GM12874 (cell line): ENCODE measurements at regions not wholly inside any gene's neighbourhood (a gene's known extent, or its start where the extent isn't known, plus 50 kb on each side); places are given as distances from the start of the nearest gene placed in this dataset.

Experiments used
- TF ChIP-seq, protein P1 (sequence below): IDR thresholded peaks from 2 replicates; pipeline ENCODE4 v1.5.1; 2011; ENCODE audit warnings: low read depth, mild to moderate bottlenecking, control low read depth, low read length, moderate library complexity; ENCODE audit not compliant: insufficient read depth

DNA sequence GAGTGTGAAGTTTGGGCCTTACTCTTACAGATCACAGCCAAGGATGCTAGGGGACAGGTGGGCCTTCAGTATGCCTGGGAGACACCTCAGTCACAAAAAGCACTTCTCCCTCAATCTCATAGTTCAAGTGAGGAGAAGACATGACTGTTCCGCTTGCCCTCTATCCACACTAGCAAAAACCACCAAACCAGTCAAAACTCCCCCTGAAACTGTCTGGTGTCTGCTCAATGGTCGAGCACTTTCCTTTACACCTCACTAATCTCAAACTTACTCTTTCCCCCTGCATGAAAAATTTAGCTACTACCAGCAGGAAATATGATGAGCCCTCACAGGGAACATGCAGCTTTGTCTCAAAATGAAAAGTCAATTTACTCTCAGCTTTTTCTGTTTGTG, 232.2 kb downstream of the TRIB2 start:
- TF ChIP-seq, protein P1, sequence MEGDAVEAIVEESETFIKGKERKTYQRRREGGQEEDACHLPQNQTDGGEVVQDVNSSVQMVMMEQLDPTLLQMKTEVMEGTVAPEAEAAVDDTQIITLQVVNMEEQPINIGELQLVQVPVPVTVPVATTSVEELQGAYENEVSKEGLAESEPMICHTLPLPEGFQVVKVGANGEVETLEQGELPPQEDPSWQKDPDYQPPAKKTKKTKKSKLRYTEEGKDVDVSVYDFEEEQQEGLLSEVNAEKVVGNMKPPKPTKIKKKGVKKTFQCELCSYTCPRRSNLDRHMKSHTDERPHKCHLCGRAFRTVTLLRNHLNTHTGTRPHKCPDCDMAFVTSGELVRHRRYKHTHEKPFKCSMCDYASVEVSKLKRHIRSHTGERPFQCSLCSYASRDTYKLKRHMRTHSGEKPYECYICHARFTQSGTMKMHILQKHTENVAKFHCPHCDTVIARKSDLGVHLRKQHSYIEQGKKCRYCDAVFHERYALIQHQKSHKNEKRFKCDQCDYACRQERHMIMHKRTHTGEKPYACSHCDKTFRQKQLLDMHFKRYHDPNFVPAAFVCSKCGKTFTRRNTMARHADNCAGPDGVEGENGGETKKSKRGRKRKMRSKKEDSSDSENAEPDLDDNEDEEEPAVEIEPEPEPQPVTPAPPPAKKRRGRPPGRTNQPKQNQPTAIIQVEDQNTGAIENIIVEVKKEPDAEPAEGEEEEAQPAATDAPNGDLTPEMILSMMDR = no peak

- TF ChIP-seq, protein P1 = no peak
Observed at GRCh38 chr2:12949406-12949805, 232.7 kb downstream of the TRIB2 start.

DNA sequence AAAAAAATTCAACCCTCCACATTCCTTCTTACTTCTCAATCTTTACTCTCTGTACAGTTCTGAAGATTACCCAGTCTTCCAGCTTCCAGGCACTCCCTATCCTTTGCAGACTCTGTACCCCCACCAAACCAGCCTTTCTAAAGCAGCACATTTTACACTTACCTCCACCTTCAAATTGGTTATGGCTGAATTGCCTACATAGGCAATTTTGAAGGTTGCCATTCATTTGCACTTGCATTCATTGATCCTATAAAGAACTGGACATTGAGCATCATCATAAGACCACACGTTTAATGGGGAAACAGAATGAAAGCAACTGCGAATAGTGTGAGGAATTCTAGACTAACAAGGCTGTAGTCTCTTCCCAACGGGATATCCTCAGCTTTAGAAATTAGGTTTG, 233.4 kb downstream of the TRIB2 start:
- TF ChIP-seq, protein P1 = no peak

DNA sequence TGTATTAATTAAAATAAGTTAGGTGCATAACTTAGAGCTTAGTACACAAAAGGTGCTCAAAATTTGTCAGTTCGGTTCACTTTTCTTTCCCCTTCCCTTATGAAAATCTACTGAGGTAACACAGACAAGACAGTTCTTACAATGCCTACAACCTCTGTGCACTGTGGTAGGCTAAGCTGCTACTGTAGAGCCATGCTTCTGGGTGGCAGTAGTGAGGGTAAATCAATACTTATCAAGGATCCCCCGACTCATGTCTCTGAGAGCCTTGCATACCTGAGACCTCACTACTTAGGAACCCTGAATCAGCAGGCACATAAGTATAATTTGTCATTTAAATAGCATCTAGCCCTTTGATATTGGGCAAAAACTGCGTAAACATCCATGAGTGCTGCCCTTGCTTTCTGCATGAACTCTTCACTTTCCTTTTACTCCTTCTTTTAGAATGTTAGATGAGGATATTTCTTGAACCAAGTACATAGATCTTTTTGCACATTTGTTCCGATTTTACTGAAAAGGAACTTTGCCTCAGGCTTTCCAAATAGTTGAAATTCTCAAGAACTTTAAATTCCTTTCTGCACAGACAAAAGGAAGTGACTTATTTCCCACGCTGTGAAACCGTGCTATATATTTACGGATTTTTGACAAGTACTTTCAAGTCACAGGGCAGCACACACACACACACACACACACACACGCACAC, 234.4 kb downstream of the TRIB2 start:
- TF ChIP-seq, protein P1 = no peak

GRCh38 chr2:12951657-12951973, 234.9 kb downstream of the TRIB2 start:
- TF ChIP-seq, protein P1 = no peak

- TF ChIP-seq, protein P1 = no peak
Observed at GRCh38 chr2:12953596-12953995, 236.9 kb downstream of the TRIB2 start.

GRCh38 chr2:12955864-12956263, 239.1 kb downstream of the TRIB2 start:
- TF ChIP-seq, protein P1 = no peak
